ENCODE measurements at regions not wholly inside any gene's neighbourhood (a gene's known extent, or its start where the extent isn't known, plus 50 kb on each side); places are given as distances from the start of the nearest gene placed in this dataset.

DNA sequence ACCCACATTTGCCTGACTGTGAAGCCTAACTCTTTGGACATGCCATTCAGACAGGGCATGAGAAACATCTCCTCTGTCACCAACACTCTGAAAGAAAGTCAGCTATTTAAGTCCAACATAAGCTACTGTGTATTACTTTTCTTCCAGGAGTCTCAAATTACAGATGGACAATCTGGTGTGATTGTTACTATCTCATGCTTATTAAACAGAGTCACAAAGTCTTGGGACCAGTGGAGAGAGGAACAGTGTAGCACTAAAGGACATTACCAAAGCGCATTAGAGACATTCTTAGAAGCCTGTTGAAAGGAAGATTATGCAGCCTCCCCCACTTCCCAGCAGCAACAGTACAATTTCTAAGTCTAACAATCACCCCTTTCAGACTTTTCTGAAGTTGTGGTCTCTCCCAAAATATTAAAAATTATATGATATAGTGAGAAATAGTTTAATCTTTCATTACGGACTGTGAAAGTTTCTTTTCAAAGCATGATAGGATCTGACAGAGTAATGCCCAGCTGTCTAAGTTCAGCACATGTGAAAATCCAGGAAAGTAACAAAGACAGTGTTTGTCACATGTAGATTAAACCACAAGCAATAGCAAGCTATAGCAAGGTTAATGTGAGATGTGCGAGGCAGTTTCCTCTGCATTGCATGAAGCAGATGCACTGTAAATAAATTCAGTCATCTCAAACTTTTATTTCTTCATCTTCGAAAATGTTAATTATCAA lies 280.9 kb upstream of the FZD8 start:
- TF ChIP-seq, protein P1, sequence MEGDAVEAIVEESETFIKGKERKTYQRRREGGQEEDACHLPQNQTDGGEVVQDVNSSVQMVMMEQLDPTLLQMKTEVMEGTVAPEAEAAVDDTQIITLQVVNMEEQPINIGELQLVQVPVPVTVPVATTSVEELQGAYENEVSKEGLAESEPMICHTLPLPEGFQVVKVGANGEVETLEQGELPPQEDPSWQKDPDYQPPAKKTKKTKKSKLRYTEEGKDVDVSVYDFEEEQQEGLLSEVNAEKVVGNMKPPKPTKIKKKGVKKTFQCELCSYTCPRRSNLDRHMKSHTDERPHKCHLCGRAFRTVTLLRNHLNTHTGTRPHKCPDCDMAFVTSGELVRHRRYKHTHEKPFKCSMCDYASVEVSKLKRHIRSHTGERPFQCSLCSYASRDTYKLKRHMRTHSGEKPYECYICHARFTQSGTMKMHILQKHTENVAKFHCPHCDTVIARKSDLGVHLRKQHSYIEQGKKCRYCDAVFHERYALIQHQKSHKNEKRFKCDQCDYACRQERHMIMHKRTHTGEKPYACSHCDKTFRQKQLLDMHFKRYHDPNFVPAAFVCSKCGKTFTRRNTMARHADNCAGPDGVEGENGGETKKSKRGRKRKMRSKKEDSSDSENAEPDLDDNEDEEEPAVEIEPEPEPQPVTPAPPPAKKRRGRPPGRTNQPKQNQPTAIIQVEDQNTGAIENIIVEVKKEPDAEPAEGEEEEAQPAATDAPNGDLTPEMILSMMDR (IDR thresholded peaks at IDR 0.05): no peak
- H3K4me3 ChIP-seq: no peak overlapping the region
- ATAC-seq: no peak
- no peaks in the 10 kb centered on the region for H3K4me1 ChIP-seq (ENCODE audit: low read depth)
- intact Hi-C loops (cut with DNase I, micrococcal nuclease): no loop called here
- no peaks in the 10 kb centered on the region for H3K36me3 ChIP-seq (ENCODE audit: low read depth)
- no peak for DNase-seq
- H3K9me3 ChIP-seq: no peaks in the 10 kb centered on the region

GRCh38 chr10:35921866-35922350 lies 279.8 kb upstream of the FZD8 start:
- no peak for DNase-seq
- intact Hi-C loops (cut with DNase I, micrococcal nuclease): no loop called here
- ATAC-seq: no peak
- Histone ChIP-seq H3K4me1 (ENCODE audit: low read depth) (no peaks in the 10 kb centered on the region), H3K9me3 (no peaks in the 10 kb centered on the region), H3K4me3 (no peak overlapping the region), H3K36me3 (ENCODE audit: low read depth) (no peaks in the 10 kb centered on the region)
- TF ChIP-seq, protein P1 (IDR thresholded peaks at IDR 0.05): no peak

- DNase-seq (peak in 1 of 3 donors; percentile 10), ATAC-seq (peak; percentile 80)
- Histone ChIP-seq H3K36me3 (ENCODE audit: low read depth) (no peaks in the 10 kb centered on the region), H3K9me3 (no peaks in the 10 kb centered on the region), H3K4me1 (ENCODE audit: low read depth) (no peaks in the 10 kb centered on the region), H3K4me3 (no peak overlapping the region)
- intact Hi-C loops (cut with DNase I, micrococcal nuclease): loop anchor here in 1 of 2 donors (5.0 kb wide), 1 partner anchor 274 kb away; the partner anchor contains the start of gene FZD8
- TF ChIP-seq, protein P1 (IDR thresholded peaks at IDR 0.05): no peak
These were observed 274.7 kb upstream of the FZD8 start for GRCh38 chr10:35916791-35917190.

DNA sequence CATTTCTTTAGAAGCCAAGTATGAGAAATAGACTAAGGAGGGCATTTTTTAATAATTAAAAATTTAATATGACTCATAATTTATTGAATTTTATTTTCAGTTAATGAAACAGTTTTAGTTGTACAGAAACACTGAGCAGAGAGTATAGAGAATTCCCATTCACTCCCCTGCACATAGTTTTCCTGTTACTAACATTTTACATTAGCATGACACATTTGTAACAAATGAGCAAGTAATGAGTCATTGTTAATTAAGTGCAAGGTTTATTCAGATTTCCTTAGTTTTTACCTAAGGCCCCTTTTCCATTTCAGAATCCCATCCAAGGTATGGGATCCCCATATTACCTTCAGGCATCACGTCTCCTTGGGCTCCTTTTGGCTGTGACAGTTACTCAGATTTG lies 271.5 kb upstream of the FZD8 start:
- Histone ChIP-seq H3K4me3 (no peak overlapping the region), H3K4me1 (ENCODE audit: low read depth) (no peaks in the 10 kb centered on the region), H3K9me3 (no peaks in the 10 kb centered on the region), H3K36me3 (ENCODE audit: low read depth) (no peaks in the 10 kb centered on the region)
- ATAC-seq (no peak), DNase-seq (no peak)
- intact Hi-C loops (cut with DNase I, micrococcal nuclease): no loop called here
- TF ChIP-seq, protein P1 (IDR thresholded peaks at IDR 0.05): no peak

GRCh38 chr10:35912615-35913569 lies 270.8 kb upstream of the FZD8 start:
- H3K4me1 ChIP-seq (ENCODE audit: low read depth): no peaks in the 10 kb centered on the region
- DNase-seq (no peak), ATAC-seq (no peak)
- H3K36me3 ChIP-seq (ENCODE audit: low read depth): no peaks in the 10 kb centered on the region
- H3K4me3 ChIP-seq: no peak overlapping the region
- no peaks in the 10 kb centered on the region for H3K9me3 ChIP-seq
- intact Hi-C loops (cut with DNase I, micrococcal nuclease): no loop called here
- TF ChIP-seq, protein P1 (IDR thresholded peaks at IDR 0.05): no peak
